ENCODE measurements at regions not wholly inside any gene's neighbourhood (a gene's known extent, or its start where the extent isn't known, plus 50 kb on each side); places are given as distances from the start of the nearest gene placed in this dataset.

- no peak overlapping the region for H3K27ac ChIP-seq (ENCODE audit: low read length)
- H3K4me2 ChIP-seq (ENCODE audit: low read length) = no peak overlapping the region
- H3K9me3 ChIP-seq (ENCODE audit: insufficient read depth, low read length) = peaks cover 23% of the 10 kb centered on the region
- no peaks in the 10 kb centered on the region for H4K20me1 ChIP-seq (ENCODE audit: insufficient read depth, low read length)
- H3K36me3 ChIP-seq (replicated peaks; ENCODE audit: low read depth, low read length) = no peaks in the 10 kb centered on the region
- H3K27me3 ChIP-seq (ENCODE audit: low read depth, low read length) = no peaks in the 10 kb centered on the region; the same call in 1 of the 2 replicates
- no peak overlapping the region for H2AFZ ChIP-seq (ENCODE audit: low read depth, low read length)
- H3K4me1 ChIP-seq (ENCODE audit: low read length) = no peaks in the 10 kb centered on the region
- H3K9ac ChIP-seq (ENCODE audit: low read length) = no peak overlapping the region
- TF ChIP-seq EZH2phosphoT487 (IDR thresholded peaks at IDR 0.05; ENCODE audit: low read depth) = no peak
- no peak for TF ChIP-seq CTCF (IDR thresholded peaks at IDR 0.05; ENCODE audit: low read depth, low read length)
- H3K4me3 ChIP-seq (ENCODE audit: low read length) = no peak overlapping the region
- H3K79me2 ChIP-seq (ENCODE audit: low read length) = no peaks in the 10 kb centered on the region
Measured at GRCh38 chr9:134996591-134997530, 79.1 kb upstream of the FCN1 start.

GRCh38 chr9:135000647-135001245, 83.0 kb upstream of the FCN1 start:
- peaks cover 27% of the 10 kb centered on the region for H3K9me3 ChIP-seq (ENCODE audit: insufficient read depth, low read length)
- H3K36me3 ChIP-seq (replicated peaks; ENCODE audit: low read depth, low read length) = no peaks in the 10 kb centered on the region
- H3K27ac ChIP-seq (ENCODE audit: low read length) = no peak overlapping the region
- H3K4me1 ChIP-seq (ENCODE audit: low read length) = no peaks in the 10 kb centered on the region
- no peaks in the 10 kb centered on the region for H3K79me2 ChIP-seq (ENCODE audit: low read length)
- no peaks in the 10 kb centered on the region for H4K20me1 ChIP-seq (ENCODE audit: insufficient read depth, low read length)
- no peak for TF ChIP-seq CTCF (IDR thresholded peaks at IDR 0.05; ENCODE audit: low read depth, low read length)
- no peak for TF ChIP-seq EZH2phosphoT487 (IDR thresholded peaks at IDR 0.05; ENCODE audit: low read depth)
- H3K9ac ChIP-seq (ENCODE audit: low read length) = no peak overlapping the region
- H3K4me3 ChIP-seq (ENCODE audit: low read length) = no peak overlapping the region
- H3K4me2 ChIP-seq (ENCODE audit: low read length) = no peak overlapping the region
- no peaks in the 10 kb centered on the region; the same call in 1 of the 2 replicates for H3K27me3 ChIP-seq (ENCODE audit: low read depth, low read length)
- H2AFZ ChIP-seq (ENCODE audit: low read depth, low read length) = no peak overlapping the region

- Histone ChIP-seq H3K27me3 (ENCODE audit: low read depth, low read length) (no peaks in the 10 kb centered on the region; the same call in 1 of the 2 replicates), H4K20me1 (ENCODE audit: insufficient read depth, low read length) (no peaks in the 10 kb centered on the region), H3K4me2 (ENCODE audit: low read length) (no peak overlapping the region), H3K27ac (ENCODE audit: low read length) (no peak overlapping the region), H3K9ac (ENCODE audit: low read length) (no peak overlapping the region), H3K79me2 (ENCODE audit: low read length) (no peaks in the 10 kb centered on the region), H2AFZ (ENCODE audit: low read depth, low read length) (no peak overlapping the region), H3K4me3 (ENCODE audit: low read length) (no peak overlapping the region), H3K9me3 (ENCODE audit: insufficient read depth, low read length) (peaks cover 27% of the 10 kb centered on the region), H3K36me3 (replicated peaks; ENCODE audit: low read depth, low read length) (no peaks in the 10 kb centered on the region), H3K4me1 (ENCODE audit: low read length) (no peaks in the 10 kb centered on the region)
- no peak for TF ChIP-seq EZH2phosphoT487 (IDR thresholded peaks at IDR 0.05; ENCODE audit: low read depth)
- no peak for TF ChIP-seq CTCF (IDR thresholded peaks at IDR 0.05; ENCODE audit: low read depth, low read length)
Measured at GRCh38 chr9:135001526-135001925, 83.8 kb upstream of the FCN1 start.

- Histone ChIP-seq H3K79me2 (ENCODE audit: low read length) (no peaks in the 10 kb centered on the region), H3K27ac (ENCODE audit: low read length) (no peak overlapping the region), H4K20me1 (ENCODE audit: insufficient read depth, low read length) (no peaks in the 10 kb centered on the region), H2AFZ (ENCODE audit: low read depth, low read length) (no peak overlapping the region), H3K9ac (ENCODE audit: low read length) (no peak overlapping the region), H3K4me2 (ENCODE audit: low read length) (no peak overlapping the region), H3K36me3 (replicated peaks; ENCODE audit: low read depth, low read length) (no peaks in the 10 kb centered on the region), H3K4me3 (ENCODE audit: low read length) (no peak overlapping the region), H3K27me3 (ENCODE audit: low read depth, low read length) (no peaks in the 10 kb centered on the region; the same call in 1 of the 2 replicates), H3K9me3 (ENCODE audit: insufficient read depth, low read length) (peaks cover 27% of the 10 kb centered on the region), H3K4me1 (ENCODE audit: low read length) (no peaks in the 10 kb centered on the region)
- no peak for TF ChIP-seq CTCF (IDR thresholded peaks at IDR 0.05; ENCODE audit: low read depth, low read length)
- TF ChIP-seq EZH2phosphoT487 (IDR thresholded peaks at IDR 0.05; ENCODE audit: low read depth) = no peak
Measured at GRCh38 chr9:135002336-135002735, 84.6 kb upstream of the FCN1 start.

Measured in OCI-LY3 (cell line).